ENCODE measurements at regions not wholly inside any gene's neighbourhood (a gene's known extent, or its start where the extent isn't known, plus 50 kb on each side); places are given as distances from the start of the nearest gene placed in this dataset.

DNA sequence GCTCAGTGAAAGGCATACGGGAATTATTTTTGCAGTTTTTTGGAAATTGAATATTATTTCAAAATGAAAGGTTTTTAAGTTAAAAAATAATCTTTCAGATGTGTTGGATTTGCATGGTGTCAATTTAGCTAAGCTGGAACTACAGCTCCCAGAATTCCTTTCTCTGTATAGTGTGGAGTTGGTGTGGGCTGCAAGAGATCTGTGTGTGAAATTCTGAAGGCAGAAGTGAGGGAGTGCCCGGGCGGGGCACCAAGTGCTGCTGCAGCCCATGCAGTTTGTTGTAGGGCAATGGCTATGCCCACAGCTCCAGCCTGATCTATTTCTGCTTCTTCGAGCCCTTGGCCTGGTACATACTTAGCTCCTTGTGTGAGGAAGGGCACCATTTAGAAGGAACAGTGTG, 60.5 kb upstream of the CSF1 start:
- Histone ChIP-seq H3K79me2 (no peaks in the 10 kb centered on the region), H3K4me2 (no peak overlapping the region), H4K20me1 (ENCODE audit: insufficient read depth, poor library complexity, severe bottlenecking) (no peaks in the 10 kb centered on the region), H3K4me1 (ENCODE audit: insufficient read depth) (no peaks in the 10 kb centered on the region), H3K27me3 (no peaks in the 10 kb centered on the region), H3K36me3 (replicated peaks; ENCODE audit: insufficient read depth, low read depth) (no peaks in the 10 kb centered on the region), H3K4me3 (no peak overlapping the region), H3K9me3 (ENCODE audit: low read depth) (no peaks in the 10 kb centered on the region), H2AFZ (no peak overlapping the region), H3K27ac (no peak overlapping the region), H3K9me2 (replicated peaks; ENCODE audit: insufficient read depth) (no peaks in the 10 kb centered on the region)
- no peak for TF ChIP-seq EZH2phosphoT487 (IDR thresholded peaks at IDR 0.05; ENCODE audit: low read depth, severe bottlenecking, unreplicated experiment)
- no peak for TF ChIP-seq EZH2 (IDR thresholded peaks at IDR 0.05; ENCODE audit: borderline replicate concordance)
- TF ChIP-seq, protein P1, sequence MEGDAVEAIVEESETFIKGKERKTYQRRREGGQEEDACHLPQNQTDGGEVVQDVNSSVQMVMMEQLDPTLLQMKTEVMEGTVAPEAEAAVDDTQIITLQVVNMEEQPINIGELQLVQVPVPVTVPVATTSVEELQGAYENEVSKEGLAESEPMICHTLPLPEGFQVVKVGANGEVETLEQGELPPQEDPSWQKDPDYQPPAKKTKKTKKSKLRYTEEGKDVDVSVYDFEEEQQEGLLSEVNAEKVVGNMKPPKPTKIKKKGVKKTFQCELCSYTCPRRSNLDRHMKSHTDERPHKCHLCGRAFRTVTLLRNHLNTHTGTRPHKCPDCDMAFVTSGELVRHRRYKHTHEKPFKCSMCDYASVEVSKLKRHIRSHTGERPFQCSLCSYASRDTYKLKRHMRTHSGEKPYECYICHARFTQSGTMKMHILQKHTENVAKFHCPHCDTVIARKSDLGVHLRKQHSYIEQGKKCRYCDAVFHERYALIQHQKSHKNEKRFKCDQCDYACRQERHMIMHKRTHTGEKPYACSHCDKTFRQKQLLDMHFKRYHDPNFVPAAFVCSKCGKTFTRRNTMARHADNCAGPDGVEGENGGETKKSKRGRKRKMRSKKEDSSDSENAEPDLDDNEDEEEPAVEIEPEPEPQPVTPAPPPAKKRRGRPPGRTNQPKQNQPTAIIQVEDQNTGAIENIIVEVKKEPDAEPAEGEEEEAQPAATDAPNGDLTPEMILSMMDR (IDR thresholded peaks at IDR 0.05; ENCODE audit: poor library complexity): no peak
- no peak for DNase-seq (ENCODE audit: low spot score)
- WGBS (ENCODE audit: low lambda C conversion rate, missing lambda C conversion rate): 94% methylated on average over 4 of the region's 4 CpGs

GRCh38 chr1:109849655-109850054, 61.0 kb upstream of the CSF1 start:
- no peak overlapping the region for H3K27ac ChIP-seq
- H3K9me2 ChIP-seq (replicated peaks; ENCODE audit: insufficient read depth): no peaks in the 10 kb centered on the region
- H3K9me3 ChIP-seq (ENCODE audit: low read depth): no peaks in the 10 kb centered on the region
- H3K36me3 ChIP-seq (replicated peaks; ENCODE audit: insufficient read depth, low read depth): no peaks in the 10 kb centered on the region
- no peak overlapping the region for H2AFZ ChIP-seq
- H3K27me3 ChIP-seq: no peaks in the 10 kb centered on the region
- H3K4me3 ChIP-seq: no peak overlapping the region
- no peaks in the 10 kb centered on the region for H4K20me1 ChIP-seq (ENCODE audit: insufficient read depth, poor library complexity, severe bottlenecking)
- no peaks in the 10 kb centered on the region for H3K4me1 ChIP-seq (ENCODE audit: insufficient read depth)
- H3K4me2 ChIP-seq: no peak overlapping the region
- H3K79me2 ChIP-seq: no peaks in the 10 kb centered on the region
- whole genome bisulfite sequencing (ENCODE audit: low lambda C conversion rate, missing lambda C conversion rate): 71% methylated on average over 6 of the region's 6 CpGs
- no peak for DNase-seq (ENCODE audit: low spot score)
- no peak for TF ChIP-seq EZH2phosphoT487 (IDR thresholded peaks at IDR 0.05; ENCODE audit: low read depth, severe bottlenecking, unreplicated experiment)
- no peak for TF ChIP-seq EZH2 (IDR thresholded peaks at IDR 0.05; ENCODE audit: borderline replicate concordance)
- TF ChIP-seq, protein P1 (IDR thresholded peaks at IDR 0.05; ENCODE audit: poor library complexity): no peak

GRCh38 chr1:109847251-109847650, 63.4 kb upstream of the CSF1 start:
- Histone ChIP-seq H4K20me1 (ENCODE audit: insufficient read depth, poor library complexity, severe bottlenecking) (no peaks in the 10 kb centered on the region), H3K27me3 (no peaks in the 10 kb centered on the region), H3K27ac (no peak overlapping the region), H2AFZ (no peak overlapping the region), H3K9me3 (ENCODE audit: low read depth) (no peaks in the 10 kb centered on the region), H3K4me3 (no peak overlapping the region), H3K79me2 (no peaks in the 10 kb centered on the region), H3K9me2 (replicated peaks; ENCODE audit: insufficient read depth) (no peaks in the 10 kb centered on the region), H3K36me3 (replicated peaks; ENCODE audit: insufficient read depth, low read depth) (no peaks in the 10 kb centered on the region), H3K4me2 (no peak overlapping the region), H3K4me1 (ENCODE audit: insufficient read depth) (no peaks in the 10 kb centered on the region)
- WGBS (ENCODE audit: low lambda C conversion rate, missing lambda C conversion rate): 94% methylated on average over 7 of the region's 7 CpGs
- TF ChIP-seq EZH2 (IDR thresholded peaks at IDR 0.05; ENCODE audit: borderline replicate concordance) (no peak), EZH2phosphoT487 (IDR thresholded peaks at IDR 0.05; ENCODE audit: low read depth, severe bottlenecking, unreplicated experiment) (no peak)
- TF ChIP-seq, protein P1 (IDR thresholded peaks at IDR 0.05; ENCODE audit: poor library complexity): no peak
- no peak for DNase-seq (ENCODE audit: low spot score)

DNA sequence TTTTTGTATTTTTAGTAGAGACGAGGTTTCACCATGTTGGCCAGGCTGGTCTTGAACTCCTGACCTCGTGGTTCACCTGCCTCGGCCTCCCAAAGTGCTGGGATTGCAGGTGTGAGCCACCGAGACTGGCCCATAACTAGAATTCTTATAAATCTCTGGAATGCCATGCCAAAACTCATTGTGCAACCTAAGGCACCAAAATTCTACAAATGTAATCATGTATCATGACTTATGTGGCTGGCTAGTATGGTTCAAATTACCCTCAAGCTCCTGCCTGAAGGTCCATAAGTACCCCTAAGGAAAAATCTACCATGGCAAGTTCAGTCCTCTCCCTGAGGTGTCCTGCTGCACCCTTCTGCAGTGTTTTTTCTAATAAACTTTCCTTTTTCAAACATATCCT, 63.8 kb upstream of the CSF1 start:
- TF ChIP-seq EZH2phosphoT487 (IDR thresholded peaks at IDR 0.05; ENCODE audit: low read depth, severe bottlenecking, unreplicated experiment) (no peak), EZH2 (IDR thresholded peaks at IDR 0.05; ENCODE audit: borderline replicate concordance) (no peak)
- TF ChIP-seq, protein P1 (IDR thresholded peaks at IDR 0.05; ENCODE audit: poor library complexity): no peak
- H3K27me3 ChIP-seq: no peaks in the 10 kb centered on the region
- H3K27ac ChIP-seq: no peak overlapping the region
- no peaks in the 10 kb centered on the region for H3K36me3 ChIP-seq (replicated peaks; ENCODE audit: insufficient read depth, low read depth)
- H3K4me1 ChIP-seq (ENCODE audit: insufficient read depth): no peaks in the 10 kb centered on the region
- 92% methylated on average over 4 of the region's 4 CpGs for WGBS (ENCODE audit: low lambda C conversion rate, missing lambda C conversion rate)
- no peaks in the 10 kb centered on the region for H3K9me3 ChIP-seq (ENCODE audit: low read depth)
- no peak overlapping the region for H3K4me2 ChIP-seq
- H3K79me2 ChIP-seq: no peaks in the 10 kb centered on the region
- H3K9me2 ChIP-seq (replicated peaks; ENCODE audit: insufficient read depth): no peaks in the 10 kb centered on the region
- H3K4me3 ChIP-seq: no peak overlapping the region
- H2AFZ ChIP-seq: no peak overlapping the region
- H4K20me1 ChIP-seq (ENCODE audit: insufficient read depth, poor library complexity, severe bottlenecking): no peaks in the 10 kb centered on the region
- DNase-seq (ENCODE audit: low spot score): no peak
